Subcutaneous abdominal adipose tissue (tissue), 5 donors: ENCODE measurements at regions not wholly inside any gene's neighbourhood (a gene's known extent, or its start where the extent isn't known, plus 50 kb on each side); places are given as distances from the start of the nearest gene placed in this dataset.

ENCODE experiments used
- H3K27ac ChIP-seq: one replicate; pipeline ENCODE4 v1.7.0; 2013; ENCODE audit warnings: low read depth, mild to moderate bottlenecking, inconsistent platforms, low read length, moderate library complexity
- H3K27me3 ChIP-seq, 5 donors: one replicate each; pipeline ENCODE4 v1.7.0; 2013; ENCODE audit warnings: low read length in 5 of 5, inconsistent platforms in 1 of 5; ENCODE audit not compliant: control insufficient read depth in 5 of 5, insufficient read depth in 4 of 5
- H3K36me3 ChIP-seq, 5 donors: one replicate each; pipeline ENCODE4 v1.7.0; 2013; ENCODE audit warnings: low read length in 5 of 5; ENCODE audit not compliant: control insufficient read depth in 5 of 5, insufficient read depth in 5 of 5
- H3K4me1 ChIP-seq, 5 donors: one replicate each; pipeline ENCODE4 v1.7.0; 2013; ENCODE audit warnings: low read length in 5 of 5, mild to moderate bottlenecking in 3 of 5, moderate library complexity in 1 of 5; ENCODE audit not compliant: control insufficient read depth in 5 of 5, insufficient read depth in 5 of 5
- H3K4me3 ChIP-seq, 5 donors: one replicate each; pipeline ENCODE4 v1.7.0; 2013; ENCODE audit warnings: low read length in 5 of 5, low read depth in 1 of 5
- H3K9ac ChIP-seq, 5 donors: one replicate each; pipeline ENCODE4 v1.7.0; 2013; ENCODE audit warnings: low read length in 5 of 5, mild to moderate bottlenecking in 4 of 5, moderate library complexity in 3 of 5
- H3K9me3 ChIP-seq, 5 donors: one replicate each; pipeline ENCODE4 v1.7.0; 2013; ENCODE audit warnings: low read length in 5 of 5; ENCODE audit not compliant: control insufficient read depth in 5 of 5
- donor health status: healthy.
- donor health status: healthy.
- donor health status: healthy.
- donor health status: healthy.
- donor health status: healthy.

GRCh38 chr10:123454987-123455386, 211.2 kb upstream of the GPR26 start:
- Histone ChIP-seq H3K27me3 (peaks cover 0 to 3% (median 0%) of the 10 kb centered on the region in 5 donors), H3K4me3 (no peak overlapping the region), H3K36me3 (no peaks in the 10 kb centered on the region), H3K27ac (no peak overlapping the region), H3K9me3 (no peaks in the 10 kb centered on the region), H3K4me1 (peaks cover 0 to 2% (median 0%) of the 10 kb centered on the region in 5 donors), H3K9ac (no peak overlapping the region)

DNA sequence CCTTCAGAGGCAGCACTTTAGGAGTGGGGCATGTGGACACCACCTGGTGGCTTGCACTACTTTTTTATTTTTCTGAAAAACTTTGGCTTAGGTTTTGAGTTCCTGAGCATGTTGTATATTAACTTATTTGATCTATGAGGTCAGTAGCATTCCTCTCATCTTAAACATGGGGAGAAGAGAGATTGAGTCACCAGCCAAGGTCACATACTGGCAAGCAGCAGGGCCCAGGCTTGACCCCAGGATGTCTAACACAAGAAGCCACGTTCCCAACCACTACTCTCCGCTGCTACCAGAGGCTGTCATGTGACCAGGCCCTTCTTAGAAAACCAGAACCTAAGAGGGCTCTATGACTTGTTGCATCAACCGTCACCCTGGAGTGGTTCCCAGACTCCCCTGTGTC, 210.3 kb upstream of the GPR26 start:
- H3K4me1 ChIP-seq = peaks cover 0 to 2% (median 0%) of the 10 kb centered on the region in 5 donors
- no peaks in the 10 kb centered on the region for H3K9me3 ChIP-seq
- peaks cover 0 to 3% (median 0%) of the 10 kb centered on the region in 5 donors for H3K27me3 ChIP-seq
- no peak overlapping the region for H3K4me3 ChIP-seq
- no peak overlapping the region for H3K9ac ChIP-seq
- no peaks in the 10 kb centered on the region for H3K36me3 ChIP-seq
- H3K27ac ChIP-seq = no peak overlapping the region

GRCh38 chr10:123458933-123459332, 207.2 kb upstream of the GPR26 start:
- no peak overlapping the region for H3K4me3 ChIP-seq
- H3K27ac ChIP-seq = no peak overlapping the region
- H3K27me3 ChIP-seq = peaks cover 0 to 3% (median 0%) of the 10 kb centered on the region in 5 donors
- no peaks in the 10 kb centered on the region for H3K36me3 ChIP-seq
- H3K4me1 ChIP-seq = peaks cover 0 to 2% (median 0%) of the 10 kb centered on the region in 5 donors
- no peak overlapping the region for H3K9ac ChIP-seq
- H3K9me3 ChIP-seq = no peaks in the 10 kb centered on the region

GRCh38 chr10:123459371-123460091, 206.6 kb upstream of the GPR26 start:
- H3K36me3 ChIP-seq = no peaks in the 10 kb centered on the region
- H3K4me3 ChIP-seq = no peak overlapping the region
- no peak overlapping the region for H3K9ac ChIP-seq
- no peaks in the 10 kb centered on the region for H3K9me3 ChIP-seq
- peaks cover 0 to 2% (median 0%) of the 10 kb centered on the region in 5 donors for H3K4me1 ChIP-seq
- H3K27ac ChIP-seq = no peak overlapping the region
- H3K27me3 ChIP-seq = peaks cover 0 to 3% (median 3%) of the 10 kb centered on the region in 5 donors

DNA sequence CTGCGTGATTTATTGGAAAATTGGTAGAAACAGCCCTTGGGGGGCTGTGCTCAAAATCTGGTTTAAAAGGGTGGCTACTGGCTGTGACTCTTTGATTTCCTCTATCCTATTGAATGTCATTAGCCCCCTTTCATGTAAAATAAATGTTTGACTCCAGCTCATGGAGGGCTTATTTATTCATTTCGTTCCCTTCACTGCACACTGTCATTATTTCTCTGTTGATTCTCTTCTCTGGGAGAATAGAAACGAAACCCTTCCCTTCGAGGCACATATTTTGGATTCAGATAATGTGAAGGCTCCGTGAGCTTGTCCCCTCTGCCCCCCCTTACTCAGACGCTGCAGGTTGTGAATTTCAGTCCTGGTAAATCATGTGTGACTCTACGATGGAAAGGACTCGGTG, 203.9 kb upstream of the GPR26 start:
- H3K36me3 ChIP-seq = no peaks in the 10 kb centered on the region
- H3K9ac ChIP-seq = no peak overlapping the region
- peaks cover 0 to 3% (median 0%) of the 10 kb centered on the region in 5 donors for H3K27me3 ChIP-seq
- no peaks in the 10 kb centered on the region for H3K9me3 ChIP-seq
- no peak overlapping the region for H3K27ac ChIP-seq
- no peaks in the 10 kb centered on the region for H3K4me1 ChIP-seq
- no peak overlapping the region for H3K4me3 ChIP-seq

DNA sequence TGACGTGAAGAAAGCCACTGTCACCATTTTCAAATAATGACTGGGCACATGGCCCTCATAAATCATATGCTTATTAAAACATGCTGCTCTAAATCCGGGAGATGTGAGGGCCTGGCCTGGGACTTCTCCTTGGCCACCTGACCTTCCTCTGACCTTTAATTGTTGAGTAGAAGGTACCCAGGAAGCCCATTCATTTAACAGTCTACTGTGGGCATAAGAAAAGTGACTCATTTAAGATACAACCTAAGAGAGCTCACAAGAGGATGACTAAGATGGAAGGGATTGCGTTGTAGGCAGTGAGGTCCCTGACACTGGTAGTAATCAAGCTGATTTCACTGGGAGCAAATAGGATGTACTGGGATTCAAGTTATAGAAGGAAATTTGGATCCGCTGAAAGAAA, 203.4 kb upstream of the GPR26 start:
- Histone ChIP-seq H3K9ac (no peak overlapping the region), H3K27ac (no peak overlapping the region), H3K9me3 (no peaks in the 10 kb centered on the region), H3K4me3 (no peak overlapping the region), H3K36me3 (no peaks in the 10 kb centered on the region), H3K27me3 (peaks cover 0 to 3% (median 0%) of the 10 kb centered on the region in 5 donors), H3K4me1 (no peaks in the 10 kb centered on the region)

DNA sequence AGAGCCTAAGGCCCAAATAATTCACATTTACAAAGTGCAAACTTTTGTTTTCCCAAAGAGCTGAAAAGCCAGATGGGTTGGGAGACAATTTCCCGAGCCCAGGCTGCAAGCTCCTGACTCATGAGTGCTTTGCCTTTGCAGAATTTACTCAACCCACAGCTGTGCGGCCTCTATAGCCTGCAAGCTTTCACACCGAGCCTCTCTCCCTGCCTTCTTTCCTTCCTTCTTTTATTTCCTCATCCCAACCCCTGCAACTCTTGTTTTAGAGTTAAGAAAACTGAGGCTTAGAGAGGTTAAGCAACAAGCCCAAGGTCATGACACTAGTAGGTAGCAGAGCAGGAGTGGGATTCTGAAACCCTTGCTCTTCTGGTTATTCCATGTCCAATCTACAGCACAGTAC, 203.0 kb upstream of the GPR26 start:
- H3K9me3 ChIP-seq = no peaks in the 10 kb centered on the region
- H3K9ac ChIP-seq = no peak overlapping the region
- no peak overlapping the region for H3K27ac ChIP-seq

GRCh38 chr10:123463698-123464097, 202.5 kb upstream of the GPR26 start:
- Histone ChIP-seq H3K27me3 (peaks cover 0 to 3% (median 0%) of the 10 kb centered on the region in 5 donors), H3K36me3 (no peaks in the 10 kb centered on the region), H3K9me3 (no peaks in the 10 kb centered on the region), H3K27ac (no peak overlapping the region), H3K9ac (no peak overlapping the region), H3K4me1 (no peaks in the 10 kb centered on the region), H3K4me3 (no peak overlapping the region)

More for the DNA sequence above, 203.0 kb upstream of the GPR26 start:
- H3K36me3 ChIP-seq = no peaks in the 10 kb centered on the region
- peaks cover 0 to 3% (median 0%) of the 10 kb centered on the region in 5 donors for H3K27me3 ChIP-seq
- no peaks in the 10 kb centered on the region for H3K4me1 ChIP-seq
- H3K4me3 ChIP-seq = no peak overlapping the region

GRCh38 chr10:123464430-123465323, 201.5 kb upstream of the GPR26 start:
- Histone ChIP-seq H3K9me3 (no peaks in the 10 kb centered on the region), H3K27me3 (peaks cover 0 to 3% (median 0%) of the 10 kb centered on the region in 5 donors), H3K36me3 (no peaks in the 10 kb centered on the region)

DNA sequence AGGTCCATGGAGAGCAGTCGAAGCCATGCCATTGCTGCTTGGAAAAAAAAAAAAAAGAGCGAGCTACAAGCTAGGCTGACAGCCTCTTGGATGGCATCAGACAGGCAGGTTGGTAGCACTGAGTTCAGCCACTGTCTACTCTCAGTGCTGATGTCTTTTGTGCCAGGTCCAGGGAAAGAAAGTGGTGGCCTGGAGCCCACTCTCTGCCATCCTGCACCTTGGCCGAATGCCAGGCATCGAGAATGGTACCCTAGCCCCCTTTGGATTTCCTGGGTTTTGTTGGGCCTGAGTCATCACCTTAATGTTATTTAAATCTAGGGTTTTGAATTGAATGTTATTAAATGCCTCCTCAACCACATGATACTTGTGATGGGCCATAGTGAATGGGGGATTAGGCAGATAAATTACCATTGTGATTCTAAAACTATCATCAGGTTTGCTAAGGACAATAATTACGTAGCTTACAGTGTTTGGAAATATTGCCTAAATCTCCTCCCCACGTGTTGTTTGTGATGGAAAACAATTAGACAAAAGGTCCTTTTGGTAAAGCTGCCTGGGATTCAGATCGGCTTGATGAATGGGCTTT, 195.7 kb upstream of the GPR26 start:
- Histone ChIP-seq H3K9me3 (no peaks in the 10 kb centered on the region), H3K9ac (no peak overlapping the region), H3K4me1 (no peaks in the 10 kb centered on the region), H3K27ac (no peak overlapping the region), H3K27me3 (peaks cover 0 to 7% (median 5%) of the 10 kb centered on the region in 5 donors), H3K36me3 (no peaks in the 10 kb centered on the region), H3K4me3 (no peak overlapping the region)

More at GRCh38 chr10:123464430-123465323, 201.5 kb upstream of the GPR26 start:
- H3K4me3 ChIP-seq = no peak overlapping the region
- H3K27ac ChIP-seq = no peak overlapping the region
- no peaks in the 10 kb centered on the region for H3K4me1 ChIP-seq
- no peak overlapping the region for H3K9ac ChIP-seq
